PFSK-1 (cell line): ENCODE measurements at regions not wholly inside any gene's neighbourhood (a gene's known extent, or its start where the extent isn't known, plus 50 kb on each side); places are given as distances from the start of the nearest gene placed in this dataset.

Experiments used
- POLR2AphosphoS5 ChIP-seq: IDR thresholded peaks from 2 replicates; pipeline ENCODE4 v1.6.1; 2012; ENCODE audit warnings: low read depth, mild to moderate bottlenecking, control low read depth, low read length, moderate library complexity
- REST ChIP-seq, 2 experiments: IDR thresholded peaks; 2 replicates each; pipeline versions ENCODE4 v1.6.1 to v1.8.0; 2011 to 2012; ENCODE audit warnings: low read depth in 2 of 2, low read length in 2 of 2, control low read depth in 1 of 2, inconsistent platforms in 1 of 2, mild to moderate bottlenecking in 1 of 2, moderate library complexity in 1 of 2; ENCODE audit not compliant: insufficient read depth in 1 of 2
- SIN3A ChIP-seq: IDR thresholded peaks from 2 replicates; pipeline ENCODE4 v1.6.1; 2012; ENCODE audit warnings: mild to moderate bottlenecking, low read length, moderate library complexity, borderline replicate concordance; ENCODE audit not compliant: insufficient read depth
- TAF1 ChIP-seq: IDR thresholded peaks from 2 replicates; pipeline ENCODE4 v1.6.1; 2012; ENCODE audit warnings: low read length, control low read depth, borderline replicate concordance; ENCODE audit not compliant: insufficient read depth

- TF ChIP-seq POLR2AphosphoS5, result no peak
- TF ChIP-seq SIN3A, result no peak
- no peak for TF ChIP-seq TAF1
- no peak for TF ChIP-seq REST (IDR thresholded peaks at IDR 0.05; ENCODE audit: insufficient read depth in 1 of 2, low read depth in 2 of 2, low read length in 2 of 2)
Measured at GRCh38 chr10:100645613-100646392, 99.6 kb upstream of the PAX2 start.
